IMR-90 (cell line): ENCODE measurements at regions not wholly inside any gene's neighbourhood (a gene's known extent, or its start where the extent isn't known, plus 50 kb on each side); places are given as distances from the start of the nearest gene placed in this dataset.
"Not testable (repeated sequence)": the region's sequence is repeated elsewhere in the genome, so short reads cannot be mapped to it uniquely, and the experiment has no call there.

ENCODE experiments used
- CTCF ChIP-seq: conservative IDR thresholded peaks from 2 replicates; pipeline ENCODE4 v1.5.1; 2012; ENCODE audit warnings: mild to moderate bottlenecking, low read depth, low read length, improper control_type of control experiment
- MAFK ChIP-seq: IDR thresholded peaks from 2 replicates; pipeline ENCODE4 v1.6.1; 2012; ENCODE audit warnings: low read depth, low read length, improper control_type of control experiment
- MAZ ChIP-seq: IDR thresholded peaks from 2 replicates; pipeline ENCODE4 v1.6.1; 2012; ENCODE audit warnings: low read depth, mild to moderate bottlenecking, low read length, improper control_type of control experiment, moderate library complexity, borderline replicate concordance
- MXI1 ChIP-seq: IDR thresholded peaks from 2 replicates; pipeline ENCODE4 v1.6.1; 2012; ENCODE audit warnings: low read depth, mild to moderate bottlenecking, low read length, moderate library complexity, borderline replicate concordance
- POLR2A ChIP-seq: IDR thresholded peaks from 2 replicates; pipeline ENCODE4 v1.6.1; 2012; ENCODE audit warnings: mild to moderate bottlenecking, low read depth, low read length
- RCOR1 ChIP-seq: IDR thresholded peaks from 2 replicates; pipeline ENCODE4 v1.6.1; 2012; ENCODE audit warnings: mild to moderate bottlenecking, low read length, improper control_type of control experiment; ENCODE audit not compliant: insufficient replicate concordance
- RFX5 ChIP-seq: IDR thresholded peaks from 2 replicates; pipeline ENCODE4 v1.8.0; 2012; ENCODE audit warnings: low read depth, mild to moderate bottlenecking, low read length, moderate library complexity

- not testable (repeated sequence) for TF ChIP-seq CTCF, RCOR1, POLR2A, MAFK, MXI1, MAZ, RFX5
Measured at GRCh38 chrX:62906200-62906599, 444.9 kb downstream of the SPIN4 start.
